Stimulated activated naive CD8-positive, alpha-beta T cell treated with anti-CD3 and anti-CD28 coated beads, Interleukin-15, Interleukin-2, amounts not matched to agents 100 U/mL and 50 U/mL, for 24 hours (primary cell): ENCODE measurements at regions not wholly inside any gene's neighbourhood (a gene's known extent, or its start where the extent isn't known, plus 50 kb on each side); places are given as distances from the start of the nearest gene placed in this dataset.
A peak's percentile ranks its signal among the peaks of the same experiment; 100 is the strongest.

Experiments
- ATAC-seq: fragments of 150-1000 bp; cut with Tn5 transposase; one replicate; pipeline ENCODE4 v1.10.0; 2021
- DNase-seq: peaks from one replicate; pipeline ENCODE4 v3.0.0; 2021

DNA sequence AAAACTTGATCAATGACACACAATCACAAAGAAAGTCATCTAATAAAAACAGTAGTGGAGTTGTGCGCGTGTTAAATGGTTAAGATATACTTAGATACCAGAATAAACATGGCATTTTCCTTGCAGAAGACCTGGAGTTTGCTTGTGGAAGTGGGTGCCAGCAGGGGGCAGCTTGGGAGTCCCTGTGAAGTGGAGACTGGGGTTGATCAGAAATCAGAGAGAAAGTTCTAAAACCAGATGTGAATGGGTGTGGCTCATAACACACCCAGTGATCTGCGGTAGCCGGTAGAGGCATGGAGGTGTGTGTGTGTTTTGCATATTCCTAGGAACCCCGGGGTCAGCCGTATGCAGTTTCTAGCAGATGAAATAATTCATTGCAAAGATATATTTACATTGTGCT, 300.1 kb upstream of the TRIB2 start:
- DNase-seq = peak; percentile 42

GRCh38 chr2:12417786-12418185, 298.9 kb upstream of the TRIB2 start:
- no peak for ATAC-seq
- no peak for DNase-seq

More for the DNA sequence above, 300.1 kb upstream of the TRIB2 start:
- no peak for ATAC-seq

- DNase-seq (no peak), ATAC-seq (no peak)
Observed at GRCh38 chr2:12419803-12420202, 296.9 kb upstream of the TRIB2 start.

DNA sequence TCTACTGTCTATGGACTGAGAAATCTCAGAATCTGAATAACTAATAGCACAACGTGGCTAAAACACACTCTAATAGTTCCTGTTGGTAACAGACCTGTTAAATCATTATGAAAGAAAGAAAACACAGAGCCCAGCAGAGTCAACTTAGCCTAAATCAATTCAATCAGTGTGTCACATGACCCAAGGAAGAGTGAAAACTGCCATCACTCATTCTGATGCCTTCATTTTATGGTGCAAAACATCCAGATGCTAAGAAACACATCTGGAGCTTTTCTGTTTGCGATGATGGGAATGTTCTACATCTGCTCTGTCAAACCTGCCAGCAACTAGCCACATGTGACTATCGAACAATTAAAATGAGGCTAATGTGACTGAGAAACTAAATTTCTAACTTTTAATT, 295.7 kb upstream of the TRIB2 start:
- DNase-seq (no peak), ATAC-seq (no peak)

- DNase-seq (no peak), ATAC-seq (no peak)
Observed at GRCh38 chr2:12424219-12424618, 292.5 kb upstream of the TRIB2 start.

- no peak for DNase-seq
- no peak for ATAC-seq
Observed at GRCh38 chr2:12424809-12425208, 291.9 kb upstream of the TRIB2 start.

- ATAC-seq (no peak), DNase-seq (no peak)
Observed at GRCh38 chr2:12428324-12428723, 288.4 kb upstream of the TRIB2 start.

DNA sequence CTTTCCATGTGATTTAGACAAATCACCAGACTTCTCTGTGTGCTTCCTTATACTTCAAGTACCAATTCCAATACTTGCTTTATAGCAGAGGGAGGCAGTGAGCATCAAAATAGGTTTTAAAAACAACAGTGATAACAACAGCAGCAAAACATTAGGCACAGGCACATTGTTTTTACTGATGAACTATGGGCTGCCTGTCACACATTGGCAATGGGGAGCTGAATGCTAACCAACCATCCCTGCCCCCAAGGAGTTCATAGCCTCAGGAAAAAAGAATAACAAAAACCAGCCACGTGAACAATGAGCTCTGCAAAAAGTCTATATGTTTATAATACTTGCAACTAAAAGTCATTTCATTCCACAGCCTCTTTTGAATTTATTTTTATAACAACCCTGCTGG, 287.9 kb upstream of the TRIB2 start:
- DNase-seq = no peak
- ATAC-seq = no peak

- no peak for ATAC-seq
- no peak for DNase-seq
Observed at GRCh38 chr2:12429779-12430406, 286.8 kb upstream of the TRIB2 start.

GRCh38 chr2:12430407-12431133, 286.2 kb upstream of the TRIB2 start:
- DNase-seq (no peak), ATAC-seq (peak; percentile 94)

- ATAC-seq = no peak
- no peak for DNase-seq
Observed at GRCh38 chr2:12432985-12433625, 283.6 kb upstream of the TRIB2 start.

- no peak for ATAC-seq
- DNase-seq = no peak
Observed at GRCh38 chr2:12433626-12433990, 283.1 kb upstream of the TRIB2 start.

DNA sequence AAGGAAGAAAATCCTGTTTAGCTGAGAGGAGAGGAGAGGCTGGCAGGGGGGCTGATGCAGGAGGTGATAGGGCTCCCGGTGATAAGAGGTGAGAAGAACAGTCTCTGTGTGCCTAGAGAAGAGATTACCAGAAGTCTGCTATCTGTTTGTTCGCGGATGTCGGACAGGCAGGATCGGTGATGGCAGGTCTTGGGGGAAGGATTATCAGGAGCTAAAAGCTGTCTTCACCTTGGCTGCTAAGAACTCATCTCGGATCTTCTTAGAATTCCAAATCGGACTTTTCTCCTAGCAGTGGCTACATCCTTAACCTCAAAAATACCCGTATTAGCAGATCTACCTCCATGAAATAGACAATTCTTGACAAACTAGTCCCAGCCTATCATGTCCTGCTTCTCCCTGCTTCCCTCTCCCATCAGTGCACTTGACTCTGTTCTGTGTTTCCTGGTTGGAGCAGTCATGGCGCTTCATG, 282.1 kb upstream of the TRIB2 start:
- ATAC-seq (no peak), DNase-seq (no peak)

GRCh38 chr2:12435430-12436222, 281.1 kb upstream of the TRIB2 start:
- DNase-seq = no peak
- ATAC-seq = no peak

DNA sequence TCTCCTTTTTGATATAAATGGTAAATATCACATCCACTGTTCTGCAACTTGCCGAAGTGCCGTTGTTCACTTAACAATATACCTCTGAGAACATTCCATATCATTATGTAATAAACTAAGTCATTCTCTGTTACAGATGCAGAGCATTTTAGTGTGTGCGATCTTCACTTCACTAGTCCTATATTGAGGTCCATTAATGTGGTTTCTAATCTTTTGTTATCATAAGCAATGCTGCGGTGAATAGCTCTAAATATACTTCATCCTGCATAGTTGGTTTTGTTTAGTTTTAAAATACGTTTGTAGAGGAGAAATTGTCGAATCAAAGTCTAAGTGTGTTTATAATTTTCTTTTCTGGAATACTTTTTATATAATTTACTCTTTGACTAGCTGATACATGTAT, 280.3 kb upstream of the TRIB2 start:
- DNase-seq = no peak
- ATAC-seq = no peak

DNA sequence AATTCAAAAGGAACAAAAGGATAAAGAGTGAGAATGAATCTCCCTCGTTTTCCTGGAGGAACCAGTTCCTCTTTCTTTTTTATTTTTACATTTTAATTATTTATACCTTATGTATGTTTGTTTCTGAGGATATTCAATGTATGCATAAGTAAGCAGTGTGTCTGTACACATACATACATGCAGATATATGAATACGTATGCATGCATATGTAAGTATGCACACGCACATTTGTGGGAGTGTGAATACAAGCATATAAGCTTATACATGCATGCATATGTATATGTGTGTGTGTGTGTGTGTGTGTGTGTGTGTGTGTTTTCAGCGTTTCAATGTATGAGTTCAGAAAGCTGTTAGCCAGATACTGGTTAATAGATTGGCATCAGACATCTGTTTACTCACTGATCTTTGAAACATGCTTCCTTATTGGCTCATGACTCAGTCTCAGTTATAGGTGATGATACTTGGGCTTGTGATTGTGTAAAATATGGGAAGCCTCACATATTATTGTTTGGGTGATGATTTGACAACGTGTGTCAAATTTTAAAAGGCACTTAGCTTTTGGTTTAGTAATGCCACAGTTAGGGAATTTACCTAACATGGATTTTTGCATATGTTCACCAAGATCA, 279.7 kb upstream of the TRIB2 start:
- DNase-seq = no peak
- no peak for ATAC-seq

DNA sequence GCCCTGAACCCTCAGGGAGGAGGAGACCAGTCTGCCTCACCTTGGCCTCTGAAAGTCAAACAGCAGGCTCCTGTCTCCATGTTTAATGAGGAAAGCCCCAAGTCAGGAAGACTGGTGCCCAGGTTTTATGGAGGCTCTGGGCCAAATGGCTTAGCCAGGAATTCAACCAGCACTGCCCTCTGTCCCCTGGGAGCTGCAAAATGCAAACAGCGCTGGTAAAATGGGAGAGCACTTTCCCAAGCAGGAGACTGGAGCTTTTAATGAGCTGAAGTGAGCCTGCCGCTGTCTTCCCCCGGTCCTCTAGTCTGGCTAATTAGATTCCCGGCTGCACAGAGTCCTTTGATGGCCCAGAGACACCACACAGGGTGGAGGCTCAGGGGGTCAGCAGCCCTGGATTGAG, 276.0 kb upstream of the TRIB2 start:
- DNase-seq (no peak), ATAC-seq (no peak)

DNA sequence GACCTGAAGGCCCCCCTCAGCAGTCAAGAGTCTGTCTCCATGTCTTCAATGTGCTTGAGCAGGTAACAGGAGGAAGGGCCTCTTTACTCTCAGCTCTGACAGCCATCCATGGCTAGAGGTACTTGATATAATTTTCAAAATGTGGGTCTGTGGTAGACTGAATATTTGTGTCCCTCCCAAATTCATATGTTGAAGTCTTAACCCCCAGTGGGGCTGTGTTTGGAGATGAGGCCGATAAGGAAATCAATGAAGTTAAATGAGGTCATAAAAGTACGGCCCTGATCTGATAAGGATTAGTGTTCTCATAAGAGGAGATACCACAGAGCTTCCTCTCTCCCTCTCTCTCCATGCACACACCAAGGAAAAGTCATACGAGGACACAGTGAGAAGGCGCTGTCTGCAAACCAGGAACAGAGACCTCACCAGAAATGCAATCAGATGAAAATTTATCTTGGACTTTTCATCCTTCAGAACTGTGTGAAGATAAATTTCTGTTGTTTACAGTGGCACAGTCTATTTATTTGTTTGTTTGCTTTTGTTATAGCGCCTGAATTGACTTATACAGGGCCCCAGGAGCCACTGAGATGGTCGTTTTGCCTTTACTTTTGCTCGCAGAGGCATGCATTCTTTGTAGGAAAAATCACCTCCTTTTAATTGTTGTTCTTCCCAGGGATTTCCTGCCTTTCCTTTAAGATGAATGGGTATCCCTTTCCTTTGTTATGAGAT, 274.8 kb upstream of the TRIB2 start:
- ATAC-seq = no peak

GRCh38 chr2:12442476-12442847, 274.3 kb upstream of the TRIB2 start:
- no peak for ATAC-seq
- DNase-seq = no peak

More for the DNA sequence above, 274.8 kb upstream of the TRIB2 start:
- no peak for DNase-seq

- DNase-seq (no peak), ATAC-seq (peak; percentile 76)
Observed at GRCh38 chr2:12448846-12449505, 267.8 kb upstream of the TRIB2 start.

- ATAC-seq (no peak), DNase-seq (no peak)
Observed at GRCh38 chr2:12451726-12452125, 265.0 kb upstream of the TRIB2 start.
